ENCODE measurements at regions not wholly inside any gene's neighbourhood (a gene's known extent, or its start where the extent isn't known, plus 50 kb on each side); places are given as distances from the start of the nearest gene placed in this dataset.

GRCh38 chr1:193524616-193525015 is 338.2 kb upstream of the B3GALT2 start:
- ChIA-PET CTCF (no interaction called here), POLR2A (ENCODE audit: unreplicated experiment) (no interaction called here)
- no peaks in the 10 kb centered on the region for H3K27me3 ChIP-seq (ENCODE audit: insufficient read depth, low read depth)
- BruUV-seq (replicated peaks), result no TSS peak
- no peaks in the 10 kb centered on the region for H3K79me2 ChIP-seq (ENCODE audit: low read depth)
- no peak overlapping the region for H2AFZ ChIP-seq
- no peaks in the 10 kb centered on the region for H3K4me1 ChIP-seq (replicated peaks; ENCODE audit: insufficient read depth)
- TF ChIP-seq CTCF (conservative IDR thresholded peaks at IDR 0.05) (no peak), EZH2 (IDR thresholded peaks at IDR 0.05; ENCODE audit: low read depth) (no peak)
- H3K4me2 ChIP-seq, result no peak overlapping the region
- intact Hi-C loops (cut with micrococcal nuclease; ENCODE audit: unreplicated experiment), result no loop called here
- H3F3A ChIP-seq (ENCODE audit: insufficient read depth, low read depth), result no peaks in the 10 kb centered on the region
- no peaks in the 10 kb centered on the region for H4K20me1 ChIP-seq (ENCODE audit: insufficient read depth)
- H3K27ac ChIP-seq, result no peak overlapping the region
- no peaks in the 10 kb centered on the region for H3K36me3 ChIP-seq (ENCODE audit: low read depth)
- peaks cover 3% of the 10 kb centered on the region; the same call in 1 of the 2 replicates for H3K9me2 ChIP-seq (ENCODE audit: insufficient read depth)
- no peaks in the 10 kb centered on the region for H3K9me3 ChIP-seq (ENCODE audit: insufficient read depth, low read depth)
- no peak for DNase-seq
- H3K4me3 ChIP-seq, result no peak overlapping the region

GRCh38 chr1:193524021-193524420 is 337.6 kb upstream of the B3GALT2 start:
- H3K36me3 ChIP-seq (ENCODE audit: low read depth), result no peaks in the 10 kb centered on the region
- no peak overlapping the region for H3K4me3 ChIP-seq
- H2AFZ ChIP-seq, result no peak overlapping the region
- no peaks in the 10 kb centered on the region for H3K27me3 ChIP-seq (ENCODE audit: insufficient read depth, low read depth)
- H3K9me2 ChIP-seq (ENCODE audit: insufficient read depth), result peaks cover 3% of the 10 kb centered on the region; the same call in 1 of the 2 replicates
- POLR2A ChIA-PET (ENCODE audit: unreplicated experiment), result no interaction called here
- H3F3A ChIP-seq (ENCODE audit: insufficient read depth, low read depth), result no peaks in the 10 kb centered on the region
- no peaks in the 10 kb centered on the region for H3K79me2 ChIP-seq (ENCODE audit: low read depth)
- no peaks in the 10 kb centered on the region for H3K4me1 ChIP-seq (replicated peaks; ENCODE audit: insufficient read depth)
- TF ChIP-seq EZH2 (IDR thresholded peaks at IDR 0.05; ENCODE audit: low read depth) (no peak), CTCF (conservative IDR thresholded peaks at IDR 0.05) (no peak)
- H4K20me1 ChIP-seq (ENCODE audit: insufficient read depth), result no peaks in the 10 kb centered on the region
- CTCF ChIA-PET, result no interaction called here
- no peaks in the 10 kb centered on the region for H3K9me3 ChIP-seq (ENCODE audit: insufficient read depth, low read depth)
- DNase-seq, result no peak
- intact Hi-C loops (cut with micrococcal nuclease; ENCODE audit: unreplicated experiment), result no loop called here
- no peak overlapping the region for H3K4me2 ChIP-seq
- H3K27ac ChIP-seq, result no peak overlapping the region
- no TSS peak for BruUV-seq (replicated peaks)

- no peak overlapping the region for H3K27ac ChIP-seq
- ChIA-PET POLR2A (ENCODE audit: unreplicated experiment) (no interaction called here), CTCF (no interaction called here)
- no peaks in the 10 kb centered on the region for H3F3A ChIP-seq (ENCODE audit: insufficient read depth, low read depth)
- no peaks in the 10 kb centered on the region for H3K4me1 ChIP-seq (replicated peaks; ENCODE audit: insufficient read depth)
- intact Hi-C loops (cut with micrococcal nuclease; ENCODE audit: unreplicated experiment), result no loop called here
- H3K79me2 ChIP-seq (ENCODE audit: low read depth), result no peaks in the 10 kb centered on the region
- BruUV-seq (replicated peaks), result no TSS peak
- no peak for TF ChIP-seq EZH2 (IDR thresholded peaks at IDR 0.05; ENCODE audit: low read depth)
- TF ChIP-seq CTCF (conservative IDR thresholded peaks at IDR 0.05), result no peak
- no peak overlapping the region for H2AFZ ChIP-seq
- DNase-seq, result no peak
- no peaks in the 10 kb centered on the region for H3K27me3 ChIP-seq (ENCODE audit: insufficient read depth, low read depth)
- H4K20me1 ChIP-seq (ENCODE audit: insufficient read depth), result no peaks in the 10 kb centered on the region
- no peak overlapping the region for H3K4me3 ChIP-seq
- H3K9me2 ChIP-seq (ENCODE audit: insufficient read depth), result 0 out of 2 replicates have a peak, but pooled peaks cover 3% of the 10 kb centered on the region
- H3K4me2 ChIP-seq, result no peak overlapping the region
- no peaks in the 10 kb centered on the region for H3K36me3 ChIP-seq (ENCODE audit: low read depth)
- no peaks in the 10 kb centered on the region for H3K9me3 ChIP-seq (ENCODE audit: insufficient read depth, low read depth)
These were observed 334.1 kb upstream of the B3GALT2 start for GRCh38 chr1:193520472-193520871.

All from PC-9 (cell line).